ENCODE measurements at regions not wholly inside any gene's neighbourhood (a gene's known extent, or its start where the extent isn't known, plus 50 kb on each side); places are given as distances from the start of the nearest gene placed in this dataset.

DNA sequence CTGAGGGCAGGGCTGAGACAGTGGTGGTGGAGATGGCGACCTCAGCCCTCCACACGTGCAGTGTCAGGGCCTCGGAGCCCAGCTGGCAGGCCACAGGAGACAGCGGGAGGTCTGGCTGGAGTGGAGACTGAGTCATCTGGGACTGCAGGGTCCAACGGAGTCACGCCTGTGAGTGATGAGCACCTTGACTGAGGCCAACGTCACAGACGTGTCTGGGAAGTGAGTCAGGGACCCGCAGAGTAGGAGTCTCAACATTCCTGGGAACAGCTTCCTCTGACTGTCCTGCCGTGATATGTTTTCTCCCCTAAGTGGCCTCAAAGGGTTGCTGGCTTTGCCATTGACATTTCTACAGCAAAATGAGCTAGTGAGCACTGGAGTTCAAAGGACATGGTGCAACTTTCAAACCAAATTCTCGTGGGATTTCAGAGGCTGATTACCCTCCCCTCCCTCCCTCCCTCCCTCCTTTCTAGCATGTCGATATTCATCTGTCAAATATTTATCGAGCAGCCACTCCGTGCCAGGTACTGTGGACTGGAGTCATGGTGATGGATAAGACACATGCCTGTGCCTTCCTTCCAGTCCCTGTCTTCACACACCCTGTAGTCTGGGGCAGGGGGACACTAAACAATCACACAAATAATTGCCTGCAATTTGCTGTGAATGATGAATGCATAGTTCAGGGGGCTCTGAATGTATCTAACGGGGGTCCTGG lies 53.3 kb upstream of the AMOTL2 start:
- no peaks in the 10 kb centered on the region for H3K27me3 ChIP-seq (ENCODE audit: control insufficient read depth, insufficient read depth, low read length)
- H3K36me3 ChIP-seq (ENCODE audit: control insufficient read depth, insufficient read depth, low read length): no peaks in the 10 kb centered on the region
- peak; percentile 100 for DNase-seq (ENCODE audit: low read depth)
- no peak overlapping the region for H3K4me3 ChIP-seq (ENCODE audit: low read depth, low read length)
- TF ChIP-seq, protein P1, sequence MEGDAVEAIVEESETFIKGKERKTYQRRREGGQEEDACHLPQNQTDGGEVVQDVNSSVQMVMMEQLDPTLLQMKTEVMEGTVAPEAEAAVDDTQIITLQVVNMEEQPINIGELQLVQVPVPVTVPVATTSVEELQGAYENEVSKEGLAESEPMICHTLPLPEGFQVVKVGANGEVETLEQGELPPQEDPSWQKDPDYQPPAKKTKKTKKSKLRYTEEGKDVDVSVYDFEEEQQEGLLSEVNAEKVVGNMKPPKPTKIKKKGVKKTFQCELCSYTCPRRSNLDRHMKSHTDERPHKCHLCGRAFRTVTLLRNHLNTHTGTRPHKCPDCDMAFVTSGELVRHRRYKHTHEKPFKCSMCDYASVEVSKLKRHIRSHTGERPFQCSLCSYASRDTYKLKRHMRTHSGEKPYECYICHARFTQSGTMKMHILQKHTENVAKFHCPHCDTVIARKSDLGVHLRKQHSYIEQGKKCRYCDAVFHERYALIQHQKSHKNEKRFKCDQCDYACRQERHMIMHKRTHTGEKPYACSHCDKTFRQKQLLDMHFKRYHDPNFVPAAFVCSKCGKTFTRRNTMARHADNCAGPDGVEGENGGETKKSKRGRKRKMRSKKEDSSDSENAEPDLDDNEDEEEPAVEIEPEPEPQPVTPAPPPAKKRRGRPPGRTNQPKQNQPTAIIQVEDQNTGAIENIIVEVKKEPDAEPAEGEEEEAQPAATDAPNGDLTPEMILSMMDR (IDR thresholded peaks at IDR 0.05; ENCODE audit: insufficient read depth, low read length, poor library complexity, severe bottlenecking): no peak

DNA sequence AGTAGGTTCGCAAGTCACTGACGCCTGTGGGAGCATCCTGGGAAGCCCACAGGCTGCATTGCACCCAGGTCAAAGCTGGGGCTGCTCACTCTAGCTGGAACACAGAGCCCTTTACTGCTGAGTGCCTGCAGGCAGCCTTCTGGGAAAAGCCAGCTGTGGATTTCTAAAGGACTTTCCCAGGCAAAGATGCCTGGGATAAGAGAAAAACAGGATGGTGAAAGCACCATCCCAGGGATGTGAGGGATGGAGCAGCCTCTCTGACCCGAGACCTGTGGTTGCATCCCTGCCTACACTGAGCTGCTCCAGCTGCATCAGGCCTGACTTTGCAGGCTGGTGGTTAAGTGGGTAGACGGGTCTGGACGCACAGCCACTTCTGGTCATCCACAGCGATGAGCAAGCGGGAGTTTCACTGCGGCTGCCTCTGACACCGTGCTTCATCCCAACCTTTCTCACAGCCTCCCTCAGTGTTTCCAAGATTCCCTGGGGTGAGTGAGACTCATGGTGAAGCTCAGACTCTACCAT lies 52.5 kb upstream of the AMOTL2 start:
- TF ChIP-seq, protein P1 (IDR thresholded peaks at IDR 0.05; ENCODE audit: insufficient read depth, low read length, poor library complexity, severe bottlenecking): no peak
- peak; percentile 56 for DNase-seq (ENCODE audit: low read depth)
- Histone ChIP-seq H3K36me3 (ENCODE audit: control insufficient read depth, insufficient read depth, low read length) (no peaks in the 10 kb centered on the region), H3K4me3 (ENCODE audit: low read depth, low read length) (no peak overlapping the region), H3K27me3 (ENCODE audit: control insufficient read depth, insufficient read depth, low read length) (no peaks in the 10 kb centered on the region)

DNA sequence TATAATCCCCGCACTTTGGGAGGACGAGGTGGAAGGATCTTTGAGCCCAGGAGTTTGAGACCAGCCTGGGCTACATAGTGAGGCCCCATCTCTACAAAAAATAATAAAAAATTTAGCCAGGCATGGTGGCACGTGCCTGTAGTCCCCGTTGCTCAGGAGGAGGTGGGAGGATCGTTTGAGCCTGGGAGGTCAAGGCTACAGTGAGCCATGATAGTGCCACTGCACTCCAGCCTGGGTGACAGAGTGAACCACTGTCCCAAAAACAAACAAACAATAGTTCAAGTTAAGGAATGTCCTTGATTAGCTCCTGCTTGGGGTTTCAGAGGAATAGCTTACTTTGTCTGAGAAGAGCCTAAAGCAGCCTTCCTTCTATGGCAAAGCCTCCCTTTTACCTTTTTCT lies 51.7 kb upstream of the AMOTL2 start:
- TF ChIP-seq, protein P1 (IDR thresholded peaks at IDR 0.05; ENCODE audit: insufficient read depth, low read length, poor library complexity, severe bottlenecking): no peak
- Histone ChIP-seq H3K4me3 (ENCODE audit: low read depth, low read length) (no peak overlapping the region), H3K27me3 (ENCODE audit: control insufficient read depth, insufficient read depth, low read length) (no peaks in the 10 kb centered on the region), H3K36me3 (ENCODE audit: control insufficient read depth, insufficient read depth, low read length) (no peaks in the 10 kb centered on the region)
- DNase-seq (ENCODE audit: low read depth): no peak
